GM12878 (cell line): ENCODE measurements at regions not wholly inside any gene's neighbourhood (a gene's known extent, or its start where the extent isn't known, plus 50 kb on each side); places are given as distances from the start of the nearest gene placed in this dataset.

Source experiments
- NFYB ChIP-seq: IDR thresholded peaks from 2 replicates; pipeline ENCODE4 v1.6.1; 2011; ENCODE audit warnings: low read depth, mild to moderate bottlenecking, low read length, improper control_type of control experiment, moderate library complexity; ENCODE audit not compliant: insufficient read depth
- NRF1 ChIP-seq: conservative IDR thresholded peaks from 2 replicates; pipeline ENCODE4 v1.6.1; 2011; ENCODE audit warnings: mild to moderate bottlenecking, low read depth, low read length, improper control_type of control experiment
- TCF7 ChIP-seq: IDR thresholded peaks from 2 replicates; pipeline ENCODE4 v1.6.1; 2014; ENCODE audit warnings: antibody characterized with exemption, borderline replicate concordance

DNA sequence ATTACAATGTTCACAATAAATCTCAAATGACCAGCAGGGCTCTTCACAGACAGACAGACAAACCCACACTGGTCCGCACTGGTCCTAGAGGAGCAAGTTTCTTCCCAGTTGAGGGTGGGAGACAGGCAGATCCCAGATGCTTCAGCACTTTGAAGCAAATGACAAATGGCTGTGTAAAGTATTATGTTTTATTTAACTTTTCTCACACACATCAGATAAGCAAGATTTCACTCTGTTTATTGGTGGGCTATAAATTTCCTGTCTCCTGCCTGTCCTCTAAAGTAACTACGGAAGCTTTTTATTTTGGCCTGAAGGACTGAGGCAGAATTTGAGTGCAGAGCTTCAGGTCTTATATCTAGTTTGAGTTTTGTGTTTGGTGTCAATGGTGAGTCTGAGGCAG, 174.7 kb upstream of the MTNR1B start:
- no peak for TF ChIP-seq NFYB
- no peak for TF ChIP-seq TCF7
- no peak for TF ChIP-seq NRF1
